Activated gamma-delta T cell treated with anti-CD3 and anti-CD28 coated beads, Interleukin-2, amount 50 U/mL, for 16 hours (primary cell): ENCODE measurements at regions not wholly inside any gene's neighbourhood (a gene's known extent, or its start where the extent isn't known, plus 50 kb on each side); places are given as distances from the start of the nearest gene placed in this dataset.

Experiments used
- DNase-seq: peaks from one replicate; pipeline ENCODE4 v3.0.0-alpha.2; 2020; ENCODE audit warnings: low read depth

- no peak for DNase-seq
Measured at GRCh38 chr2:830419-831224, 120.0 kb upstream of the SNTG2 start.

- no peak for DNase-seq
Measured at GRCh38 chr2:829047-829446, 121.6 kb upstream of the SNTG2 start.

DNA sequence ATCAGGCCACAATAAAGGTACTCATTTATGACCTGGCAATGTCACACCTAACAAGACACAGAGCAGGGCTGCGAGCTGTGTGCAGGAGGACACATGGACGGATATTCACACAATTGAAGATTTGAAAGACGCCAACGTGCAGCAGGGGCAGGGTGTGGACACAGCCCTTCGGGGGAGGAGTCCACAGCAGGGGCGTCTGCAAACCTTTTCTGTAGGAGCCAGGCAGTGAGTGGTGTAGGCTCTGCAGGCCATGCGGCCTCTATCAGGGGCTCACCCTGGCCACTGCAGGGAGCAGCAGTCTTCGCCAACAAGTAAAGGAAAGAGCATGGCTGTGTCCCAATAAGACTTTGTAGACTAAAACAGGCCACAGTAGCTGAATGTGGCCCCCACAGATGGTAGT is 125.7 kb upstream of the SNTG2 start:
- DNase-seq: no peak

- DNase-seq: no peak
Measured at GRCh38 chr2:824524-824923, 126.1 kb upstream of the SNTG2 start.

GRCh38 chr2:821546-821945 is 129.1 kb upstream of the SNTG2 start:
- no peak for DNase-seq

DNA sequence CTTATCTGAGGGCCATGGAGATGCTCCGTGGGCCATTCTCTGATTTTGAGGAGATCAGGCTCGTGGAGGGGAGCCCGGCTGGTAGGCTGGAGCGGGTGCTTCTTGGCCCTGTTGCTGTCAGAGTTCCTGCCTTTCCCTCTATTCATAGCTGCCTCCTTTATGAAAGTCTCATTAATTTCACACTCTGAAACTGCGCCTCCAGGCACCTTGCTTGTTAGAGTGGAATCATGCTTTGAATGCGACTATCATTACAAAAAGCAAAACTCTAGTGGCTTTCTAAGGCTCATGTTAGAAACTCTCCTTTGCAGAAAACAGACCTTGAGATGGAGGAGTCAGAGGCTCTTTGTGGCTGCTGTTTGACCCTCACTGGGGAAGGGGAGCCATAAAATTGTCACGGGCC is 131.0 kb upstream of the SNTG2 start:
- DNase-seq: no peak

DNA sequence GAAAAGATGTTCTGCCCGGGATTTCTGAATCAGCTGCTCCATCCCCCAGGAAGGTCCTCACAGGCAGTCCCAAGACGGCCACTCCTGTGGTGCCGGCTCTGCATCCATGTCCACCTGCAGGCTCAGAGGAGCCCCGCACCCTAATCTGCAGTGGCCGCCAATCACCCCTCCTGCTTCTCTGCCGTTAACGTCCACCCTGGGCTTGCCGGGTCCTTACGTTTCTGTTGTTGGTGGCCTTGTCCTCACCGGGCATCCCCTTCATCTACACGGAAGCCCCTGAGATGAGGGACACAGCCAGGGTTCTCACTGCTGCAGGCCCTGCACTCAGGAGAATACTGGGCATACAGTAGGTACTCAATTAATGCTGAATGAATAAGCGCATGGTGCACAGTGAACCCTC is 131.5 kb upstream of the SNTG2 start:
- no peak for DNase-seq

- no peak for DNase-seq
Measured at GRCh38 chr2:817336-818015, 133.2 kb upstream of the SNTG2 start.

DNA sequence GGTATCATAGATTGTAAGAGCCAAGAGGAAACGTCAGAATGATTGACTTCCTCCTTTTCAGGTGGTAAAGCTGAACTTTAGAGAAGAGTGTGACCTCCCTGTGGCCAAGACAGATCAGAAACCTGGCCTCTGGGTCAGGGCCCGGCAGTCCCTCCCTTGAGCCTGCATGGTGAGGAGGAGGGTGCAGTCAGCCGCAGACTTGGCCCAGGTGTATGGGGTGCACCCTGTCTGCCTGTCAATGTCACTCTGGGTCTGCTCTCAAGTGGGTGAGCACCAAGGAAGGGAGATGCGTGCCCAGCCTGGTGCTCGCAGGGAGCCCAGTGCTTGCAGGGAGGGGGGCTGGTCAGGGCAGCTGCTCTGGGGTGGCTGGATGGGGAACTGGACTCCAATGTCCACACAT is 134.4 kb upstream of the SNTG2 start:
- DNase-seq: no peak

DNA sequence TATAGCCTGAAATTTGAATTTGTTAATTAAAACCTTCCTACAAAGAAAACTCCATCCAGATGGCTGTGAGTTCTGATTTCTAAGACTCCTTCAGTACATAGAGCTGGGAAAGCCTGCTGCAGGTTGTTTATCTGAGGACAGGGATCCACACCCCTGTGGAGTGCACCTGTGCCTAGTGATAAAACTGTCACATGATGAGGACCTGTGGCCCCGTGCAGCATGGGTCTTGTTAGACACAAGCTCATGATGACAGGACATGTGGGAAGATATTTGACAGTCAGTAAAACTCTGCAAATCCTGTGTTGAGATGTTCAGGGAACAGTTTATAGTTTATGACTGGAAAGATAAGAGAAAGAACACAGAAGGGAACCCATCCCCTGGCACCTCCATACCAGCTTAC is 133.2 kb upstream of the TMEM18 start:
- no peak for DNase-seq

- no peak for DNase-seq
Measured at GRCh38 chr2:807300-807699, 130.1 kb upstream of the TMEM18 start.

DNA sequence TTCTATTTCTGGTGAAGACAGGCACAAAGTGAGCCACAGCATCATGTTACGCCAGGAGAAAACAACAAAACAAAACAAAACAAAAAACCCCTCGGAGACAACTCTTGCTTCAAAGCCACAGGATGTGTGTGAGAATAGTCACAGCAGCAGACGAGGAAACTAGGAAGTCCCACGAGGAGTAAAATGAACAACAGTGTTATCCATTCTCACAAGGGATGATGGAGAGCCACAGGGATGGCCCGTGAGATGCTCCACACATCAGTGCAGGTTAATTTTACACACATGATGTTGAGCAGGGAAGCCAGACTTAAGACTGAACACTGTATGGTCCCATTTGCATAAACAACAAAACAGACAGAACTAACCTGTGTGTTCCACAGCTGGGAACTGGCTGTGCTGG is 128.5 kb upstream of the TMEM18 start:
- no peak for DNase-seq

DNA sequence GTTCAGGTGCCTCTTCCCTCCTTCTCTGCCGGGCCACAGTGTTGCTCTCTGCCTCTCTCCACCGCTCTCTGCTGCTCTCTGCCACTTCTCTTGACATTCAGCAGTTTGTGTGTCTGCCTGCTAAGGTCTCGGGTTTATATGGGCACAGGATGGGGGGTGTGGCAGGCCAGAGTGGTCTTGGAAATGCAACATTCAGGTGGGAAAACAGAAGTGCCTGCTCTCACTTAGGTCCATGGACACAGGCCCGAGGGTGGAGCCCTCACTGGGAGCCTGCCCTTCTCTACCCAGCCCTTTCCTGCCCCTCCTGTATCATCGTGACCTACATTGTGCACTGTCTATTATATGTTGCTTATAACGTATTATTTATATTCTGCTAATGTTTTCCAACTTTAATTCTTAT is 120.8 kb upstream of the TMEM18 start:
- DNase-seq: no peak

DNA sequence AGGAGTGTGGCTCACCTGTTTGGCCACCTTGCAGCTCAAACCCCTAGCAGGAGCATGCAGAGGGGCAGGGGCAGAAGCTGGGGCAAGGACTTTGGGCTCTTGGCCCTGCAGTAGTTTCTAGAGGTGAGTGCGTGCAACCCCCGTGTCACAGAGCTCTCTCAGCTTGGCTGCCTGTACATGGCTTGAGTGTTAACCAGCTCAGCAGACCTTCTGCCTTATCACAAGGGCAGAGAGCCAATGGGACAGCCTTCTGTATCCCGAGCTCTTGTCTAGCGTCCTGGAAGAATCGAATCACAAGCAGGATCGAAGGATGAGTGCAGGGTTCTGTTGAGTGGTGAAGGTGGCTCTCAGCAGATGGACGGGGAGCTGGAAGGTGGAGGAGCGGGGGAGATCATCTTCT is 120.3 kb upstream of the TMEM18 start:
- DNase-seq: no peak

GRCh38 chr2:796141-796985 is 119.2 kb upstream of the TMEM18 start:
- no peak for DNase-seq

DNA sequence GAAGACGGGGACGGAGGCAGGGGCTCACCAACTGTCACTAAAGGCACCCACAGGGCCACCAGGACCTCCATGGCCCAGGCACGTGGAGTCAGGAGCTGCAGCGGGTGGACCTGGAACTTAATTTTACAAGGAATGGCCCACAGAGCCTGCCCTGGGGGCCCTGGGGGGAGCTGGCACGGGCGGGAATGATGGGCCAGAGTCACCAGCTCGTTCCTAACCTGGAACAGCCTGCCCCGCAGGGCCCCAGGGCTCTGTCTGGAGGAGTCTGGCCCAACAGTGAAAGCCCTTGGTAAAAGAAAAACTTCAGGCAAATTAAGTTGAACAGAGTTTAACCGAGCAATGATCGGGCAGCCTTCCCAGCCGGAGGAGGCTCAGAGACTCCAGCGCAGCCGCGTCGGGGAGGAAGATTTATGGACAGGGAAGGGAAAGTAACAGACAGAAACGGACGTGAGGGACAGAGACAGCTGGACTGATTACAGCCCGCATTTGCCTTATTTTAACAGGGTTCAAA is 118.4 kb upstream of the TMEM18 start:
- DNase-seq: no peak

DNA sequence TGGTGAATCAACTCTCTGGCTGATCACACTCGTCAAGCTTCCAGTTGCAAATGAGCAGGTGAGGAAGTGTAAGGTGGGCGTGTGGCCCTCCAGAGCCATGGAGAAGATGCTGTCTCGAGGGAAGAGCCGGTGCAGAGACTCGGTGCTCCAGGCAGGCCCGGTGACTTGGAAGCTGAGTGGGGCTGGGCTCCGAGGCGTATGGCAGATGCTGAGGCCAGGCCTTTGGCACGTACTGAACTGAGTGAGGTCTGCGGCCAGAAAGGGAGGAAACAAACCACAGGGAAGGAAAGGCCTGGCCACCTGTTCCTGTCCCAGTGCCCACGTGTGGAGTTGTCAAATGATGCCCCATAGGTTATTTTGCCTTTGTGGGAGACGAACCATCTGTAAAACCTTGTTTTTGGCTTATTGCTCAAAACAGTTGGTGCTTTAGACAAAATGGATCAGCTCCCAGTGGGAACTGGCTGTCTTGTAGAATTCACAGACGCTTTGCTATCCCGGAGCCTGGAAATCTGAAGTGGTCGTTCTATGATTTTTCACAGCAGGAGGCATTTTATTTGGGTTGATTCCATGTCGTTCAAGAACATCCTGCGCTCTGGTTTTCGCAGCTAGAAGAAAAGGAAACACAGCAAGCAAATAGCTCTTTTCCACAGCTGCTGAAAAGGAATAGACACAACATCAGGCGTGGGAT is 117.5 kb upstream of the TMEM18 start:
- no peak for DNase-seq

DNA sequence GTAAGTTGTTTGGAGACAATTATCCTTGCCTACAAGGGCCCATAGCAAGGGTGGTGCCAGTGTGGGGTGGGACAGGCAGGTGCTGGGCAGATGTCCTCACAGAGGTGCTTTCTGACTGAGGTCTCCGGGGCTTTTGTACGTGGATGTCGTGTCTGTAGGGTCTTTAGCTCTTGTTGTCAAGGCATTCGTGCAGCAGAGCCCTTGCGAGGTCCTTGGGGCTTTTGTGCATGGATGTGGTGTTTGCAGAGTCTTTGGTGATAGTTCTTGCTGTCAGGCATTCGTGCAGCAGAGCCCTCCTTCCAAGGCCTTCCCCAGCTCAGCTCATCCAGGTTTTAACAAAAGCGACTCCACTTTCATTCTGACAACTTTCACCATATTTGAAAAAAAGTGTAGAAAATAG is 116.0 kb upstream of the TMEM18 start:
- no peak for DNase-seq

- no peak for DNase-seq
Measured at GRCh38 chr2:792687-793086, 115.5 kb upstream of the TMEM18 start.

GRCh38 chr2:790634-791245 is 113.5 kb upstream of the TMEM18 start:
- DNase-seq: no peak

DNA sequence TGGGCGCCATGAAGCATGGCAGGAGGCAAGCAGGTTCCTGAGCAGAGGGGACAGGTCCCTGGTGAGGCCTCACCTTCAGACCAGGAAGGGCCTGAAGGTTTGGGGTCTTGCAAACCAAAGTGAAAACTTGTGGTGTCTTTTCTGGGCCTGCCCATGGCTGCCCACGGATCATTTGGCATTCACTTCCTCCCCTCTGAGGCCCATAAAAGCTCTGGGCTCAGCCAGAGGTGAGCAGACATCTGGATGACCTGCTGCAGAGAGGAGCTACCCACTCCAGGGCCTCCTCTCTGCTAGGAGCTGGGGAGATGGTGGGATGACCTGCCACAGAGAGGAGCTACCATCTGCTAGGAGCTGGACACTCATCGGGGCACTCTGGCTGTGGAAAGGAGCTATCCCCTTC is 112.9 kb upstream of the TMEM18 start:
- no peak for DNase-seq

- DNase-seq: no peak
Measured at GRCh38 chr2:789529-789928, 112.3 kb upstream of the TMEM18 start.
